Esophagus muscularis mucosa (tissue), 3 donors: ENCODE measurements at regions not wholly inside any gene's neighbourhood (a gene's known extent, or its start where the extent isn't known, plus 50 kb on each side); places are given as distances from the start of the nearest gene placed in this dataset.

Source experiments
- POLR2A ChIP-seq: fragments of 450-650 bp; IDR thresholded peaks from one replicate; pipeline ENCODE4 v1.6.1; 2017; ENCODE audit warnings: antibody characterized with exemption, moderate library complexity, mild to moderate bottlenecking, low read depth
- POLR2AphosphoS5 ChIP-seq, 2 donors: sonication (generic); formaldehyde crosslinking; IDR thresholded peaks; one replicate each; pipeline ENCODE4 v1.6.1; 2017; ENCODE audit warnings: antibody characterized with exemption in 2 of 2
- TF ChIP-seq, protein P1 (sequence below), 3 experiments: fragments of 200-600 bp in 2 of 3; fragments of 450-650 bp in 1 of 3; sonication (generic) in 2 of 3; IDR thresholded peaks; one replicate each; pipeline ENCODE4 v1.5.1; 2017 to 2019; ENCODE audit warnings: antibody characterized with exemption in 3 of 3, mild to moderate bottlenecking in 2 of 3, moderate library complexity in 1 of 3

DNA sequence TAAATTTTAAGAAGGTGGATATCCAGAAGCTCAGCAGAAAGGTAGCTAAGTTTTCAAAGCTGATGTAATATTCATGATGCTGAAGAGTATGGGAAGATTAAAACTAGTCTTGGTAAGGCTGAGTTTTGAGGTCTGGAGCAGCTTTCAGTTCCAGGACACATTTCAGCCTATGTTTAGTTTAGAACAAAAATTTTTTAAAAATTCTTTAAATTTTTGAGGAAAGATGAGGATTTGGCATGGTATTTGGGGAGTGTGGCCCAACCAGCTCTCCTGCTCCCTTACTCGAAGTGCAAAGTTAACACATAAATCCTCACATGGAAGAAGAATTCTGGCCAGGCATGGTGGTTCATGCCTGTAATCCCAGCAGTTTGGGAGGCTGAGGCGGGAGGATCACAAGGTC, 1039.1 kb downstream of the NAALADL2 start:
- TF ChIP-seq, protein P1, sequence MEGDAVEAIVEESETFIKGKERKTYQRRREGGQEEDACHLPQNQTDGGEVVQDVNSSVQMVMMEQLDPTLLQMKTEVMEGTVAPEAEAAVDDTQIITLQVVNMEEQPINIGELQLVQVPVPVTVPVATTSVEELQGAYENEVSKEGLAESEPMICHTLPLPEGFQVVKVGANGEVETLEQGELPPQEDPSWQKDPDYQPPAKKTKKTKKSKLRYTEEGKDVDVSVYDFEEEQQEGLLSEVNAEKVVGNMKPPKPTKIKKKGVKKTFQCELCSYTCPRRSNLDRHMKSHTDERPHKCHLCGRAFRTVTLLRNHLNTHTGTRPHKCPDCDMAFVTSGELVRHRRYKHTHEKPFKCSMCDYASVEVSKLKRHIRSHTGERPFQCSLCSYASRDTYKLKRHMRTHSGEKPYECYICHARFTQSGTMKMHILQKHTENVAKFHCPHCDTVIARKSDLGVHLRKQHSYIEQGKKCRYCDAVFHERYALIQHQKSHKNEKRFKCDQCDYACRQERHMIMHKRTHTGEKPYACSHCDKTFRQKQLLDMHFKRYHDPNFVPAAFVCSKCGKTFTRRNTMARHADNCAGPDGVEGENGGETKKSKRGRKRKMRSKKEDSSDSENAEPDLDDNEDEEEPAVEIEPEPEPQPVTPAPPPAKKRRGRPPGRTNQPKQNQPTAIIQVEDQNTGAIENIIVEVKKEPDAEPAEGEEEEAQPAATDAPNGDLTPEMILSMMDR (IDR thresholded peaks at IDR 0.05) = no peak
- TF ChIP-seq POLR2AphosphoS5 (IDR thresholded peaks at IDR 0.05) = no peak
- no peak for TF ChIP-seq POLR2A
